ENCODE measurements at regions not wholly inside any gene's neighbourhood (a gene's known extent, or its start where the extent isn't known, plus 50 kb on each side); places are given as distances from the start of the nearest gene placed in this dataset.
A peak's percentile ranks its signal among the peaks of the same experiment; 100 is the strongest.

DNA sequence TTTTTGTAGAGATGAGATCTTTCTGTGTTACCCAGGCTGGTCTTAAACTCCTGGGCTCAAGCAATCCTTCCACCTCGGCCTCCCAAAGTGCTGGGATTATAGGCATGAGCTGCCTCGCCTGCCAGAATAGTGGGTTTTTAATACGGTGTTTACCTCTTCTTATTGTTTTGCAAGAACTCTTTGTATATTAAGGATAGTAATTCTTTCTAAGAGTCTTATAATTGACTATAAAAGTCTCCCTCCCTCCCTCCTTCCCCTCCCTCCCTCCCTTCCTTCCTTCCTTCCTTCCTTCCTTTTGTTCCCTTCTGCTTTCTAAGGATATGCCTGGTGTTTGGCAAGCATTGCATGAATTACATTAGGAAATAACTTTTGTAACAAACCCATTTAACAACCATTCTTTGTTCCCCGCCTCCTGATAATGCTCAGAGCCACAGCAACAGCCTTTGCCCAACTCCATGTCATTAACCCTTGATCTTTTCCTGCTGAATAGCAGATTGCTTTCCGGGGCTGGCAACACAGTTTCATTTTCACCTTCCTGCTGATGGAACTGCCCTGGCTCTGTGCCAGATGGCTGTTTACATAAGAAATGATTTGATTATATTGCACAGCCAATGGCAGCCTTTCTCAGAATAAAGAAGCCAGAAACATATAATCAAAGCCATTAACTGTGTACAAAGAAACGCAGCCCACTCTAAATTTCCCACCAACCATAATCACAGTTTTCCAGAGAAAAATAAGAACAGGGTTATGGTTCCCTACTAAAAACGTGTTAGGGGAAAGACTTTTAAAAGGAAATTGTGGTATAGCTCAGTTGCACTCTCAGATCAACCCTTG is 143.7 kb upstream of the PTPN1 start (continued):
- TF ChIP-seq, protein P1, sequence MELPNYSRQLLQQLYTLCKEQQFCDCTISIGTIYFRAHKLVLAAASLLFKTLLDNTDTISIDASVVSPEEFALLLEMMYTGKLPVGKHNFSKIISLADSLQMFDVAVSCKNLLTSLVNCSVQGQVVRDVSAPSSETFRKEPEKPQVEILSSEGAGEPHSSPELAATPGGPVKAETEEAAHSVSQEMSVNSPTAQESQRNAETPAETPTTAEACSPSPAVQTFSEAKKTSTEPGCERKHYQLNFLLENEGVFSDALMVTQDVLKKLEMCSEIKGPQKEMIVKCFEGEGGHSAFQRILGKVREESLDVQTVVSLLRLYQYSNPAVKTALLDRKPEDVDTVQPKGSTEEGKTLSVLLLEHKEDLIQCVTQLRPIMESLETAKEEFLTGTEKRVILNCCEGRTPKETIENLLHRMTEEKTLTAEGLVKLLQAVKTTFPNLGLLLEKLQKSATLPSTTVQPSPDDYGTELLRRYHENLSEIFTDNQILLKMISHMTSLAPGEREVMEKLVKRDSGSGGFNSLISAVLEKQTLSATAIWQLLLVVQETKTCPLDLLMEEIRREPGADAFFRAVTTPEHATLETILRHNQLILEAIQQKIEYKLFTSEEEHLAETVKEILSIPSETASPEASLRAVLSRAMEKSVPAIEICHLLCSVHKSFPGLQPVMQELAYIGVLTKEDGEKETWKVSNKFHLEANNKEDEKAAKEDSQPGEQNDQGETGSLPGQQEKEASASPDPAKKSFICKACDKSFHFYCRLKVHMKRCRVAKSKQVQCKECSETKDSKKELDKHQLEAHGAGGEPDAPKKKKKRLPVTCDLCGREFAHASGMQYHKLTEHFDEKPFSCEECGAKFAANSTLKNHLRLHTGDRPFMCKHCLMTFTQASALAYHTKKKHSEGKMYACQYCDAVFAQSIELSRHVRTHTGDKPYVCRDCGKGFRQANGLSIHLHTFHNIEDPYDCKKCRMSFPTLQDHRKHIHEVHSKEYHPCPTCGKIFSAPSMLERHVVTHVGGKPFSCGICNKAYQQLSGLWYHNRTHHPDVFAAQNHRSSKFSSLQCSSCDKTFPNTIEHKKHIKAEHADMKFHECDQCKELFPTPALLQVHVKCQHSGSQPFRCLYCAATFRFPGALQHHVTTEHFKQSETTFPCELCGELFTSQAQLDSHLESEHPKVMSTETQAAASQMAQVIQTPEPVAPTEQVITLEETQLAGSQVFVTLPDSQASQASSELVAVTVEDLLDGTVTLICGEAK (IDR thresholded peaks at IDR 0.05), result no peak
- TF ChIP-seq, protein P1 (CRISPR knock-in tag; IDR thresholded peaks at IDR 0.05), result no peak
- TF ChIP-seq SMAD1 (IDR thresholded peaks at IDR 0.05; ENCODE audit: low read depth, low read length, partially characterized antibody), result peak; percentile 61
- TF ChIP-seq, protein P2, sequence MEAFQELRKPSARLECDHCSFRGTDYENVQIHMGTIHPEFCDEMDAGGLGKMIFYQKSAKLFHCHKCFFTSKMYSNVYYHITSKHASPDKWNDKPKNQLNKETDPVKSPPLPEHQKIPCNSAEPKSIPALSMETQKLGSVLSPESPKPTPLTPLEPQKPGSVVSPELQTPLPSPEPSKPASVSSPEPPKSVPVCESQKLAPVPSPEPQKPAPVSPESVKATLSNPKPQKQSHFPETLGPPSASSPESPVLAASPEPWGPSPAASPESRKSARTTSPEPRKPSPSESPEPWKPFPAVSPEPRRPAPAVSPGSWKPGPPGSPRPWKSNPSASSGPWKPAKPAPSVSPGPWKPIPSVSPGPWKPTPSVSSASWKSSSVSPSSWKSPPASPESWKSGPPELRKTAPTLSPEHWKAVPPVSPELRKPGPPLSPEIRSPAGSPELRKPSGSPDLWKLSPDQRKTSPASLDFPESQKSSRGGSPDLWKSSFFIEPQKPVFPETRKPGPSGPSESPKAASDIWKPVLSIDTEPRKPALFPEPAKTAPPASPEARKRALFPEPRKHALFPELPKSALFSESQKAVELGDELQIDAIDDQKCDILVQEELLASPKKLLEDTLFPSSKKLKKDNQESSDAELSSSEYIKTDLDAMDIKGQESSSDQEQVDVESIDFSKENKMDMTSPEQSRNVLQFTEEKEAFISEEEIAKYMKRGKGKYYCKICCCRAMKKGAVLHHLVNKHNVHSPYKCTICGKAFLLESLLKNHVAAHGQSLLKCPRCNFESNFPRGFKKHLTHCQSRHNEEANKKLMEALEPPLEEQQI (IDR thresholded peaks at IDR 0.05), result no peak
- TF ChIP-seq SMAD2 (IDR thresholded peaks at IDR 0.05; ENCODE audit: low read depth, low read length), result no peak
- no peak for TF ChIP-seq THRAP3 (IDR thresholded peaks at IDR 0.05; ENCODE audit: borderline replicate concordance)
- no peak for TF ChIP-seq CHCHD3 (CRISPR knock-in tag; IDR thresholded peaks at IDR 0.05)
- 0 out of 2 replicates have a peak, but pooled peaks have one; percentile 26 for TF ChIP-seq FOXA1 (IDR thresholded peaks at IDR 0.05; ENCODE audit: borderline replicate concordance)
- TF ChIP-seq ADNP (tag; IDR thresholded peaks at IDR 0.05), result 0 out of 2 replicates have a peak, but pooled peaks have one; percentile 31

Data from K562 (cell line).